Activated CD8-positive, alpha-beta memory T cell treated with anti-CD3 and anti-CD28 coated beads, Interleukin-2, amount 50 U/mL, for 24 hours (primary cell): ENCODE measurements at regions not wholly inside any gene's neighbourhood (a gene's known extent, or its start where the extent isn't known, plus 50 kb on each side); places are given as distances from the start of the nearest gene placed in this dataset.
"Not testable (repeated sequence)": the region's sequence is repeated elsewhere in the genome, so short reads cannot be mapped to it uniquely, and the experiment has no call there.

Experiments
- DNase-seq: peaks from one replicate; pipeline ENCODE4 v3.0.0-alpha.2; 2020; ENCODE audit errors: extremely low read depth

GRCh38 chr7:113030489-113030888 lies 56.1 kb downstream of the GPR85 start:
- DNase-seq, result no peak

GRCh38 chr7:113026941-113027340 lies 59.7 kb downstream of the GPR85 start:
- no peak for DNase-seq

- DNase-seq, result not testable (repeated sequence)
Measured at GRCh38 chr7:113017144-113017857, 69.3 kb downstream of the GPR85 start.

- DNase-seq, result no peak
Measured at GRCh38 chr7:113015034-113015645, 71.5 kb downstream of the GPR85 start.

GRCh38 chr7:113013761-113014449 lies 72.7 kb downstream of the GPR85 start:
- DNase-seq, result no peak

GRCh38 chr7:113012862-113013261 lies 73.8 kb downstream of the GPR85 start:
- not testable (repeated sequence) for DNase-seq

GRCh38 chr7:113010377-113010776 lies 76.2 kb downstream of the GPR85 start:
- no peak for DNase-seq

GRCh38 chr7:113008755-113009154 lies 77.9 kb downstream of the GPR85 start:
- DNase-seq, result no peak

GRCh38 chr7:113004726-113005454 lies 81.7 kb downstream of the GPR85 start:
- no peak for DNase-seq

GRCh38 chr7:113000316-113001020 lies 86.2 kb downstream of the GPR85 start:
- no peak for DNase-seq

- no peak for DNase-seq
Measured at GRCh38 chr7:112997831-112998230, 88.8 kb downstream of the GPR85 start.

- DNase-seq, result no peak
Measured at GRCh38 chr7:112996331-112996871, 90.2 kb downstream of the GPR85 start.

GRCh38 chr7:112995059-112995824 lies 91.4 kb downstream of the GPR85 start:
- no peak for DNase-seq

- DNase-seq, result no peak
Measured at GRCh38 chr7:112994656-112995055, 92.0 kb downstream of the GPR85 start.

GRCh38 chr7:112990624-112991023 lies 96.0 kb downstream of the GPR85 start:
- no peak for DNase-seq

GRCh38 chr7:112989531-112989930 lies 97.1 kb downstream of the GPR85 start:
- DNase-seq, result no peak

- DNase-seq, result no peak
Measured at GRCh38 chr7:112987171-112987570, 99.5 kb downstream of the GPR85 start.

GRCh38 chr7:112986256-112987031 lies 100.2 kb downstream of the GPR85 start:
- no peak for DNase-seq

- no peak for DNase-seq
Measured at GRCh38 chr7:112985377-112985987, 101.1 kb downstream of the GPR85 start.
